MM.1S (cell line): ENCODE measurements at regions not wholly inside any gene's neighbourhood (a gene's known extent, or its start where the extent isn't known, plus 50 kb on each side); places are given as distances from the start of the nearest gene placed in this dataset.

Source experiments
- EZH2 ChIP-seq: fragments of 300-600 bp; sonication (generic); optimal IDR thresholded peaks from 2 replicates; pipeline ENCODE3; 2017; ENCODE audit warnings: low read depth, mild to moderate bottlenecking, antibody characterized with exemption, low read length, mixed read lengths
- EZH2phosphoT487 ChIP-seq: fragments of 300-600 bp; sonication (generic); IDR thresholded peaks from 2 replicates; pipeline ENCODE4 v1.6.1; 2018; ENCODE audit warnings: antibody characterized with exemption, low read length
- TF ChIP-seq, protein P1 (sequence below): fragments of 300-600 bp; sonication (generic); IDR thresholded peaks from 2 replicates; pipeline ENCODE4 v1.5.1; 2016; ENCODE audit warnings: antibody characterized with exemption, low read length, mixed read lengths

DNA sequence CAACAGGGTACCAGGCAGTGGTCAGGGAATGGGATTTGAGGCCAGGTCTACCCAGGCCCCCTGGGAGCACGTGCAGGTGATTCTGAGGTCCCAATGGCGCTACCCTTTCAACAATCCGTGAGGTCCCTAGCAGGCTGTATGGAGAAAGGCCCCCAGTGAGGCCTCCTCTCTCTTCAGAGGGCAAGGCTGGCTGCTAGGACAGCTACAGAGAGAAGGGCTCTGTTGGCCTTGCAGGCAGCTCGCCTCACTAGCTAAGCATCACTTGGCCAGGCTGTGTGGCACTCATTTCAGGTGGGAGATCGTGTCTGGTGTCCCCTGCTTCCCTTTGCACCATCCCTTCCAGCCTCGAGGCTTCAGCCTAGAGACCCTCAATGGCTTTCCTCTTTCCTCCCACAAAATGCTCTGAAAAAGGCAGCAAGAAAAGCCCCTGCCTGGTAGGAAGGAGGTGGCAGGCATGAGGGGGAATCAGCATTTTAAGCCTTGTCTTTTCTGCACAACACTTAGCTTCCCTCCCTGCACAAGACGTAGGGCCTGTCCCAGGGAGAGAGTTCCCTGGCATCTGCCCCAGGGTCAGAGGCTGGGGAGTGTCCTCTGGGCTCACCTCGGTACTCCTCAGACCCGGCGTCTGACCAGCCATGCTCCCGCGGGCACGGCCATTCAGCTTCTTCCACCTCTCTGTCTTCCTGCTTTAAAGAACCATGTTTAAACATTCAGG is 111.8 kb downstream of the ASB7 start:
- TF ChIP-seq, protein P1, sequence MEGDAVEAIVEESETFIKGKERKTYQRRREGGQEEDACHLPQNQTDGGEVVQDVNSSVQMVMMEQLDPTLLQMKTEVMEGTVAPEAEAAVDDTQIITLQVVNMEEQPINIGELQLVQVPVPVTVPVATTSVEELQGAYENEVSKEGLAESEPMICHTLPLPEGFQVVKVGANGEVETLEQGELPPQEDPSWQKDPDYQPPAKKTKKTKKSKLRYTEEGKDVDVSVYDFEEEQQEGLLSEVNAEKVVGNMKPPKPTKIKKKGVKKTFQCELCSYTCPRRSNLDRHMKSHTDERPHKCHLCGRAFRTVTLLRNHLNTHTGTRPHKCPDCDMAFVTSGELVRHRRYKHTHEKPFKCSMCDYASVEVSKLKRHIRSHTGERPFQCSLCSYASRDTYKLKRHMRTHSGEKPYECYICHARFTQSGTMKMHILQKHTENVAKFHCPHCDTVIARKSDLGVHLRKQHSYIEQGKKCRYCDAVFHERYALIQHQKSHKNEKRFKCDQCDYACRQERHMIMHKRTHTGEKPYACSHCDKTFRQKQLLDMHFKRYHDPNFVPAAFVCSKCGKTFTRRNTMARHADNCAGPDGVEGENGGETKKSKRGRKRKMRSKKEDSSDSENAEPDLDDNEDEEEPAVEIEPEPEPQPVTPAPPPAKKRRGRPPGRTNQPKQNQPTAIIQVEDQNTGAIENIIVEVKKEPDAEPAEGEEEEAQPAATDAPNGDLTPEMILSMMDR: no peak
- TF ChIP-seq EZH2 (no peak), EZH2phosphoT487 (no peak)
